ENCODE measurements at regions not wholly inside any gene's neighbourhood (a gene's known extent, or its start where the extent isn't known, plus 50 kb on each side); places are given as distances from the start of the nearest gene placed in this dataset.
"Not testable (repeated sequence)": the region's sequence is repeated elsewhere in the genome, so short reads cannot be mapped to it uniquely, and the experiment has no call there.

- DNase-seq (ENCODE audit: low spot score) = no peak
Measured at GRCh38 chr3:82761858-82762257, 1000.4 kb upstream of the GBE1 start.

DNA sequence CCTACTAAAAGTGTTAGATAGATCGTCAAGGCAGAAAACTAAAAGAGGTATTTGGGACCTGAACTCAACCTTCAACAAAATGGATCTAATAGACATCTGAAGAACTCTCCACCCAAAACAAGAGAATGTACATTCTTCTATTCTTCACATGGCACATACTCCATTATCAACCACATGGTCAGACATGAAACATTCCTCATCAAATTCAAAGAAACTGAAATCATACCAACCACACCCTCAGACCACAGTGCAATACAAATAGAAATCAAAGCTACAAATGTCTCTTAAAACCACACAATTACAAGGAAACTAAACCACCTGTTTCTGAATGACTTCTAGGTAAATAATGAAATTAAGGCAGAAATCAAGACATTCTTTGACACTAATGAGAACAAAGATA lies 984.1 kb upstream of the GBE1 start:
- no peak for DNase-seq (ENCODE audit: low spot score)

- no peak for DNase-seq (ENCODE audit: low spot score)
Measured at GRCh38 chr3:82743196-82743595, 981.8 kb upstream of the GBE1 start.

DNA sequence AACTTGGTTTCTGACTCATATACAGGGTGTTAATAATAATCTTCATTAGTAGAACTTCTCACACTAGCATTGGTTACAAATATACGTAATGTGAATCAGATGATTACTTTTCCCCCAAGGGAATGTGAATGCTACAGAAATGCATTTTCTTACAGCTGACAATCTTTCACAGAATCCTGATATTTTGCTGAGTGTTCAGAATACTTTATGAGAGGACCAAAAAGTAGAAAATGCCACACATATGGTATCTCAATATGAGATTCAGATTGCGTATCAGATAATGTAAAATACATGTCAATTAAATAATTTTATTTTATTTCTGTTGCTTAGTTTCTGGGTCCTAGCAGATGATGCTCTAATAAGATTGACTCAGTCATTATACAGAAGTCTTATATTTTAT lies 979.9 kb upstream of the GBE1 start:
- DNase-seq (ENCODE audit: low spot score) = no peak

DNA sequence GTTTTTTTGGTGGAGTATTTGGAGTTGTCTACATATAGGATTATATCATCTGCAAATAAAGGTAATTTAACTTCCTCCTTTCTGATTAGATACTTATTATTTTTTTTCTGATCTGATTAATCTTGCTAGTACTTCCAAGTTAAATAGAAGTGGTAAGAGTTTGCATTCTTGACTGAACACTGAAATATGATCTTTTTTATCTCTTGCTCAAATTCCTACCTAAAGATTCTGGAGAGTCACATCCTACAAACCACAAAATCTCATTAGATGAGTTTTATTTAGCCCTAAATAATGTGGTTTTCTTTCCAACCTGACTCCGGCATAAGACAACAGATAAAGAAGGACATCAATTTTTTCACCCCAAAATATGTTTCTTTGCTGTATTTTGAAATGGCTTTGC lies 977.9 kb upstream of the GBE1 start:
- no peak for DNase-seq (ENCODE audit: low spot score)

DNA sequence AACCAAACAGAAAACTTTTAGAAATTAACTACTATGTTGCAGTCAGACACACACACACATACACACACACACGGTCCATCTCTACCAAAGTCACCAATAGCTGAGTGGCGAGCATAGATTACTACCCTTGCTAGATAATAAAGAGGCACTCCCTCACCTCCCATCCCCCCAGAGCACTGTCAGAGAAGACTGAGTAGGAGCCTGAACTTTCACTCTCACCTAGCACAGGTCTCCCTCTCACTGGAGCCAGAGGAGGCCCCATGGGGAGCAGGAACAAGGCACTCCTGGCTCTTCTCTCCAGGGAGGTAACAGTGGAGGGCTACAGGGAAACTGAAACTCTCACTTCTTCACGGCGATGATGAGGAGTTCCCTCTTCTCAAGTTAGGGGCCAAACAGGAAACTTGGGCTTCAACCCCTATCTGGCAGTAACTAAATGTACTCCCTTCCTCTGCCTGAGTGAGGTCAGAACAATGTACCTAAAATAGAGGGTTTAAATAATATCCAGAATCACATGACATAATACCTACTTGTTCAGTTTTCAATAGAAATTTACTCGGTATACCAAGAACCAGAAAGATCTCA lies 975.3 kb upstream of the GBE1 start:
- DNase-seq (ENCODE audit: low spot score) = no peak

DNA sequence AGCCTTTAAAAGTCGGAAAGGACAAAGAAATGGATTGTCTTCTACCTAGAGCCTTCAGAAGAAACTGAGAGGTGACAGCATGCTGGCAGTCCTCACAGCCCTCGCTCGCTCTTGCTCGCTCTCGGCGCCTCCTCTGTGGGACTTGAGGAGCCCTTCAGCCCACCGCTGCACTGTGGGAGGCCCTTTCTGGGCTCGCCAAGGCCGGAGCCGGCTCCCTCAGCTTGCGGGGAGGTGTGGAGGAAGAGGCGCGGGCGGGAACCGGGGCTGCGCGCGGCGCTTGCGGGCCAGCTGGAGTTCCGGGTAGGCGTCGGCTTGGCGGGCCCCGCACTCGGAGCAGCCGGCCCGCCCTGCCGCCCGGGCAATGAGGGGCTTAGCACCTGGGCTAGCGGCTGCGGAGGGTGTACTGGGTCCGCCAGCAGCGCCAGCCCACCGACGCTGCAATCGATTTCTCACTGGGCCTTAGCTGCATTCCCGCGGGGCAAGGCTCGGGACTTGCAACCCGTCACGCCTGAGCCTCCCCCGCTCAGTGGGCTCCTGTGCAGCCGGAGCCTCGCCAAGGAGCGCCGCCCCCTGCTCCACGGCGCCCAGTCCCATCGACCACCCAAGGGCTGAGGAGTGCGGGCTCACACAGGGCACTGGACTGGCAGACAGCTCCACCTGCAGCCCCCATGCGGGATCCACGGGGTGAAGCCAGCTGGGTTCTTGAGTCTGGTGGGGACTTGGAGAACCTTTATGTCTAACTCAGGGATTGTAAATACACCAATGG lies 953.8 kb upstream of the GBE1 start:
- no peak for DNase-seq (ENCODE audit: low spot score)

DNA sequence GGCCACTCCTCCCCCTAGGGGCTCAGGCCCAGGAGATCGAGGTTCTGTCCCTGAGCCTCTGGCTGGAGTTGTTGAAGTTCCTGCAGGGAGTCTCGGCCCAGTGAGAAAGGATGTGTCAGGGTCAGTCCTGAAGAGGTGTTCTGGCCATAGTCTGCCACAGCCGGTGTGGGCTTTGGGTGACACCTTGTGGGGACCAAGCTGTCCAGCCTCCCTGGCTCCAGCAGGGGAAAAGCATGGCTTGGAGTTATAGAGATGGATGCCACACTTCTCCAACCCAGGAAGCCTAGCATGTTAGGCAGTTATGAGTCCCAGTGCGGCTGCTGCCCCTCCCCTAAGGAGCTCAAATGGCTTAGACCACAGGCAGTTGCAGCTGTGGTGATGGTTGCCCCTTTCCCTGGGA lies 945.6 kb upstream of the GBE1 start:
- DNase-seq (ENCODE audit: low spot score) = no peak

DNA sequence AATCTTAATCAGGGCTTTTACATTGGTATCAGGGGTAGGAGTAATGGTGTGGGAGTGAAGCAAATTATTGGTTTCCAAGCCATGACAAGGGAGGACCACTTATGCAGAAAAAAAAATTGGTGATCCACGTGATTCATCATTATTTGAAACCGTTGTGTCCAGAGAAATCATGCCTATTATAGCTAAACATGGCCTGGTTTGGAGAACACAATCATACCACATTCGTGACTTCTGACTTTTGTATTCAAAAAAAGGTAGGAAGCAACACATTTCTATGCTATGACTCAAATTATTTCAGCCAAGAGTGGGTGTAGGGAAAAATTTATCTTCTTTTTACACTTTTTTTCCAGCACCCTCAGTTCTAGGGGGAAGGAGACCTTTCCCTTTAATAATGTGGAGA lies 924.3 kb upstream of the GBE1 start:
- no peak for DNase-seq (ENCODE audit: low spot score)

DNA sequence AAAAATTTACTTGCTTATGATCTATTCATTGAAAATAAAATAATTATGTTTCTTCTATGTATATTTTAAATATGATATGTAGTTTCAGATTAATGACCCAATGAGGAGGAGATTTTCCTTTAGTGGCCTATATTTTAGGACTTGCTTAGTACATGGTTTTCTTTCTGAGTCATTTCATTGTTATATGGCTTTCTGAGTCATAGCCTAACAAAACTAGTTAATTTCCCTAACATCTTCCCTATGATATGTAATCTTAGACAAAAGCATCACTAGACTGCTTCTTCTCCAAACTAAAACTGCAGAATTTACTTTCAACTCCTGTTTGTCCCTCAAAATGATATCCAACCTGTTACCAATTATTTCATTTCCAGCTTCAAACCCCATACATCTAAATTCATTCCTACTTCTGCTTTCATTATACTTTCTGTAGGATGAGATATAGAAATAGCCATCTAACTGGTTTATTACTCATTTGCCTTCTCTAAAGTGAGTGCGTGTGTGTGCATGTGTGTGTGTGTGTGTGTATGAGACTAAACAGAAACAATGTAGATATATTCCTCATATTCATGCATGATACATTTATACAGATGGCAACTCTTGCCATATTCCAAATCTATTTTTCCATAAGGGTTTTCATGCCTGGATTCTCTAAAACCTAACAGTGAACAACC lies 915.0 kb upstream of the GBE1 start:
- DNase-seq (ENCODE audit: low spot score) = no peak

DNA sequence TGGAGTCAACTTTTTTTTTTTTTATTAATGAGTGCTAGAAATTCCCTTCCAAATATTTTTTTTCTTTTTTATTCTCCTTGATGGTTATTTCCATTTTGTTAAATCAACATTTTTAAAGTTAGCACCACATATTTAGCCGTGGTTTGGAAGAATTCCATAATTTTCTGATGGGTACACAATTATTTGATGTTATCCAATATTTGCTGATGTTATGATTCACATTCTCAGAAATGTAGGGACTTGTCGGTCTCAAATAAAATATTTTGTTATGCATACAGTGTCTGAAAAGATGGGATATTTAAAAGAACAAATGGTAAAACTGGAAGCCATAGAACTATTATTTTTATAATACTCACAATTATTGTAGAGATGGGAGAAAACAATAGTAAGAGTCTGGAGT lies 911.5 kb upstream of the GBE1 start:
- DNase-seq (ENCODE audit: low spot score) = no peak

DNA sequence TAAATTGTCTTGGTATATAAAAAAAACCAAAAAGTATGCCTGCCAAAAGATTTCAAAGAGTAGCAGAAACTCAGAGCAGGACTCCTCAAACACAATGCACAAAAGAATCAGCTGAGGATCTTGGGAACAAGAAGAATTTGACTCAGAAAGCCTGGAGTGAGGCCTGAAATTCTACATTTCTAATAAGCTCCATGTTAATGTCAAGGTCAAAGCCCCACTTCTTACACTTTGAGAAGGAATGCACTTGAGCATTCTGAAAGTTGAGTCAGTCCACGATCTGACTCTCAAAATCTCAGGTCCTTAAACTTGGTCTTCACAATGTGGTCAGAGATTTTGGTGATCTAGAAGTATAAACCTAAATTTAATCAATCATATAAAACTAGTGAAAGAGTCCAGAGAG lies 910.0 kb upstream of the GBE1 start:
- no peak for DNase-seq (ENCODE audit: low spot score)

- no peak for DNase-seq (ENCODE audit: low spot score)
Measured at GRCh38 chr3:82654708-82655107, 893.3 kb upstream of the GBE1 start.

DNA sequence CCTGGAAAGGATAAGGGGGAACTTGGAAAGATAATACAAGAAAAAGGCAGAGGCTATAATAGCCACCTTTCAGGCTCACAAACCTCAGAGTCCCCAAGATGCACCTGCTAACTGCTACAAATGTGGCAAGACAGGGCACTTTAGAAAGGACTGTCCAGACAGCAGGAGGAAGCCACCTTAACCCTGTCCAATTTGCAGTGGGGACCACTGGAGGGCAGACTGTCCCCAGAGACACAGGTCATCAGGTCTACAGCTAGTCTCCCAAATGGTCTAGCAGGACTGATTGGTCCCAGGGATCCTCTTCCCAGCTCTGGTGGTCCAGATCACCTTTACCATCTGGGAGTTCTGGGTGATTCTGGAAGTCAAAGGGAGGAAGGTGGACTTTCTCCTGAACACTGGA lies 882.5 kb upstream of the GBE1 start:
- no peak for DNase-seq (ENCODE audit: low spot score)

DNA sequence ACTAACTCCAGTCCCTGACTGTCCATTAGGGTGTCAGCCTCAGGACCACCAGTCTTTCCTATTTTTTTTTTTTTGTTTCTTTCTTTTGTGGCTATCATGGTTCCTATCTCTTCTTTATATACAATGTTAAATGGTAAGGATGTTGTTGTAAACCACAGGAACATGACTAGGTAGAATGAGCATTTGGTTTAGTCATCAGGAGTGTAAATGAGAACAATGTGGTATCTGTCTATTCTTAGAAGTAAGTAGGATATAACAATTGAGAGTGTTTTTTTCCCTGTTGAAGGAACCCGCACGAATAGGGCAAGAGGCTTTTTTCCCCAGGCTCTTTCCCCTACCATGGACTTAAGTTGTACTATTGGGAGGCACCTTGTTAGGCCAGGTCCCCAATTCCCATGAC lies 880.3 kb upstream of the GBE1 start:
- no peak for DNase-seq (ENCODE audit: low spot score)

DNA sequence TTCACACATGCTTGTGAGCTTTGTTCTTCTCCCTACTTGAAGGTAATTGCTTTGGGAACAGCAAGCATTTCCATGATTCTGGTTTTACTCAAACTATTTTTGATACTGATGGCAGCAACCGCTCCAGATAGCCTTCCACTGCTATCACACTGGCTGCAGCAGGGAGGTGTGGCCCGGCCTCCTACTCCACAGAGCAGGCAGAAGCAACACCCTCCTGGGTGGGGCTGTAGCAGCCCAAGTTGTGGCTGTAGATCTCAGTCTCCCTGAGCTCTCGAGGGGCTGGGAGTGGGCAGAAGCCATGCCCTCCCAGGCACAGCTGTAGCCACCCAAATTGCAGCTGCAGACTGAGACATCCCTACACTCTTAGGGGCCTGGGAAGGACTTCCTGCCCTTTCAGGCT lies 878.8 kb upstream of the GBE1 start:
- no peak for DNase-seq (ENCODE audit: low spot score)

GRCh38 chr3:82637574-82637973 lies 876.1 kb upstream of the GBE1 start:
- DNase-seq (ENCODE audit: low spot score) = no peak

- DNase-seq (ENCODE audit: low spot score) = no peak
Measured at GRCh38 chr3:82636177-82636576, 874.7 kb upstream of the GBE1 start.

GRCh38 chr3:82633319-82633718 lies 871.9 kb upstream of the GBE1 start:
- DNase-seq (ENCODE audit: low spot score) = no peak

GRCh38 chr3:82629937-82630336 lies 868.5 kb upstream of the GBE1 start:
- no peak for DNase-seq (ENCODE audit: low spot score)

GRCh38 chr3:82628385-82629014 lies 867.1 kb upstream of the GBE1 start:
- no peak for DNase-seq (ENCODE audit: low spot score)

DNA sequence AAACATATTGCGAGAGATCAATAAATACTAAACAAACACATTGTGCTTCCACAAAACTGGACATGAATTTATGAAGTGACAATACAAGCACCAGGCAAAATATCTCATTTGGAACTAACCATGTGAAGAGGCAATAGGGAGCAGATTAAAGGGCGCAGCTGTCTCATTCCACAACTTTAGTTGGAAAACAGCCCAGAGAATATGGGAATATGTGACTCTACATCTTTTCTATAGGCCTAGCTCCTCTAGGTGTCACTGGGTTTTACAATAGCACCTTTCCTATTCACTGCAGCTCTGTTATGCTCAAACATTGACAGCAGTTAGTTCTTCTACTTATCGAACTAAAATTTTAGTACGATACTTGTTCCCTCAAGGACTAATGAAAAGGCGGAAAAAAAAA lies 866.3 kb upstream of the GBE1 start:
- DNase-seq (ENCODE audit: low spot score) = no peak

DNA sequence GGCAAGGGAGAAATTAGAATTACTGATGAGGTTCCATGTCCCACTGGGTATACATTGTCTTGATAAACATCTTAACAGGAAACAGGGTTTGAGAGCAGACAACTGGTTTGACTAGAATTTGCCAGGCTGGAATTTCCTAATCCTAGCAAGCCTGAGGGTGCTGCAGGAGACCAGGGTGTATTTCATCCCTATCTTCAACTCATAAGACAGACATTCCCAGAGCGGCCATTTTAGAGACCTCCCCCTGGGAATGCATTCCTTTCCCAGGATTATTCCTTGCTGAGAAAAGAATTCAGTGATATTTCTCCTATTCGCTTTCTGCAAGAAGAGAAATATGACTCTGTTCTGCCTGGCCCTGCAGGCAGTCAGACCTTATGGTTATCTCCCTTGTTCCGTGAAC lies 859.3 kb upstream of the GBE1 start:
- DNase-seq (ENCODE audit: low spot score) = not testable (repeated sequence)

Data from hematopoietic multipotent progenitor cell treated with erythropoietin and hydrocortisone succinate and interleukin-3 and kit ligand, for 15 days (in vitro differentiated cells).